MG63 (cell line): ENCODE measurements at regions not wholly inside any gene's neighbourhood (a gene's known extent, or its start where the extent isn't known, plus 50 kb on each side); places are given as distances from the start of the nearest gene placed in this dataset.
"Not testable (repeated sequence)": the region's sequence is repeated elsewhere in the genome, so short reads cannot be mapped to it uniquely, and the experiment has no call there.

ENCODE experiments used
- DNase-seq: peaks from one replicate; pipeline ENCODE4 v3.0.0-alpha.2; 2020
- H3K27me3 ChIP-seq: fragments of 250-450 bp; sonication (Bioruptor Pico); 2 replicates; pipeline ENCODE4 v1.5.1; 2020; ENCODE audit warnings: mild to moderate bottlenecking, moderate library complexity
- H3K36me3 ChIP-seq: fragments of 250-450 bp; sonication (Bioruptor Pico); 2 replicates; pipeline ENCODE4 v1.5.1; 2020; ENCODE audit warnings: mild to moderate bottlenecking, moderate library complexity
- H3K4me3 ChIP-seq: fragments of 250-450 bp; sonication (Bioruptor Pico); 2 replicates; pipeline ENCODE4 v1.5.1; 2020; ENCODE audit warnings: mild to moderate bottlenecking, moderate library complexity
- H3K9me3 ChIP-seq: fragments of 250-450 bp; sonication (Bioruptor Pico); 2 replicates; pipeline ENCODE4 v1.5.1; 2020; ENCODE audit warnings: mild to moderate bottlenecking, moderate library complexity

DNA sequence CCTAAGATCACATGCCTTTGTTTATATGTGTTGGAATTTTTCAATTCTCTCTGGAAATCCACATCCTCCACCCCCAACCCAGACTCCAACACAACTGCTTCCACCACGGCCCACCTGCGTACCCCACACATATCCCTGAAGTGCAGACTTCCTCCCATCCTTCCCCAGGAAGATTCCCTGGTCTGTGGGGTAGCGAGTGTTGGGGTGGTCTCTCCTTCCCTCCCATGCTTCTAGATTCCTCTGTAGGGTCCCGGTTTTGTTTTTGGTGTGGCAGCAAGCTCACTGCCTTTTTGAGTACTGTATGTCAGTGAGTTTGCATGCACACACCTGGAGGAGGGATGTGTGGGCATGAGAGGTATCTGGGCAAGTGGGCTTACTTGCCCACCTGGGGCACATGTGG lies 127.6 kb downstream of the MRPL14 start:
- H3K27me3 ChIP-seq: no peaks in the 10 kb centered on the region
- no peak for DNase-seq
- no peak overlapping the region for H3K4me3 ChIP-seq
- H3K36me3 ChIP-seq: no peaks in the 10 kb centered on the region
- H3K9me3 ChIP-seq: no peaks in the 10 kb centered on the region

DNA sequence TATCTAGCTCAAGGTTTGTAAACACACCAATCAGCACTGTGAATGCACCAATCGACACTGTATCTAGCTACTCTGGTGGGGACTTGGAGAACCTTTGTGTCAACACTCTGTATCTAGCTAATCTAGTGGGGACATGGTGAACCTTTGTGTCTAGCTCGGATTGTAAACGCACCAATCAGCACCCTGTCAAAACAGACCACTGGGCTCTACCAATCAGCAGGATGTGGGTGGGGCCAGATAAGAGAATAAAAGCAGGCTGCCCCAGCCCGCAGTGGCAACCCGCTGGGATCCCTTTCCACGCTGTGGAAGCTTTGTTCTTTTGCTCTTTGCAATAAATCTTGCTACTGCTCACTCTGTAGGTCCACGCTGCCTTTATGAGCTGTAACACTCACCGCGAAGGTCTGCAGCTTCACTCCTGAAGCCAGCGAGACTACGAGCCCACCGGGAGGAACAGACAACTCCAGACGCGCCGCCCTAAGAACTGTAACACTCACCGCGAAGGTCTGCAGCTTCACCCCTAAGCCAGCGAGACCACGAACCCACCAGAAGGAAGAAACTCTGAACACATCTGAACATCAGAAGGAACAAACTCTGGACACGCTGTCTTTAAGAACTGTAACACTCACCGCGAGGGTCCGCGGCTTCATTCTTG lies 128.5 kb downstream of the MRPL14 start:
- H3K27me3 ChIP-seq, H3K4me3 ChIP-seq, H3K36me3 ChIP-seq, DNase-seq, H3K9me3 ChIP-seq: not testable (repeated sequence)

DNA sequence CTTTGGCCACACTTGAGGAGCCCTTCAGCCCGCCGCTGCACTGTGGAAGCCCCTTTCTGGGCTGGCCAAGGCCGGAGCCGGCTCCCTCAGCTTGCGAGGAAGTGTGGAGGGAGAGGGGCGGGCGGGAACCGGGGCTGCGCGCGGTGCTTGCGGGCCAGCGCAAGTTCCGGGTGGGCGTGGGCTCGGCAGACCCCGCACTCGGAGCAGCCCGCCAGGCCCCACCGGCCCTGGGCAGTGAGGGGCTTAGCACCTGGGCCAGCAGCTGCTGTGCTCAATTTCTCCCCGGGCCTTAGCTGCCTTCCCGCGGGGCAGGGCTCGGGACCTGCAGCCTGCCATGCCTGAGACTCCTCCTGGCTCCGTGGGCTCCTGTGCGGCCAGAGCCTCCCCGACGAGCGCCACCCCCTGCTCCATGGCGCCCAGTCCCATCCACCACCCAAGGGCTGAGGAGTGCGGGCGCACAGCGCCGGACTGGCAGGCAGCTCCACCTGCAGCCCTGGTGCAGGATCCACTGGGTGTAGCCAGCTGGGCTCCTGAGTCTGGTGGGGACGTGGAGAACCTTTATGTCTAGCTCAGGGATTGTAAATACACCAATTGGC lies 129.2 kb downstream of the MRPL14 start:
- not testable (repeated sequence) for DNase-seq, H3K36me3 ChIP-seq, H3K27me3 ChIP-seq, H3K9me3 ChIP-seq, H3K4me3 ChIP-seq

DNA sequence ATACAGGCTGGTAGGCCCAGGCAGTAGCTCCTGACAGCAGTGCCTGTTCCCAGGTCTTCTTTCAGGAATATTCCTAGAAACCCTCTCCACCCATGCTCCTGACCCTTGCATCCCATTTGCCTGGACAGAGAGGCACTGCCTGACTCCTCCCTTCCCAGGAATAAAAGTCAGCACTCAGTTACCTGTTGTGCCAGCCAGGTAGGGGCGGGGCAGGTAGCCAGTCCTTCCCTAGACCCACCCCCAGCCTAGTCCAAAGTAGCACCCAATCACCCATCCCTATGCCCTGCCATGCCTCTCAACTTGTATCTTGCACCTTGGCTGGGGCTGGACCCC lies 129.9 kb downstream of the MRPL14 start:
- DNase-seq: no peak
- no peaks in the 10 kb centered on the region for H3K9me3 ChIP-seq
- no peaks in the 10 kb centered on the region for H3K27me3 ChIP-seq
- H3K36me3 ChIP-seq: no peaks in the 10 kb centered on the region
- no peak overlapping the region for H3K4me3 ChIP-seq

DNA sequence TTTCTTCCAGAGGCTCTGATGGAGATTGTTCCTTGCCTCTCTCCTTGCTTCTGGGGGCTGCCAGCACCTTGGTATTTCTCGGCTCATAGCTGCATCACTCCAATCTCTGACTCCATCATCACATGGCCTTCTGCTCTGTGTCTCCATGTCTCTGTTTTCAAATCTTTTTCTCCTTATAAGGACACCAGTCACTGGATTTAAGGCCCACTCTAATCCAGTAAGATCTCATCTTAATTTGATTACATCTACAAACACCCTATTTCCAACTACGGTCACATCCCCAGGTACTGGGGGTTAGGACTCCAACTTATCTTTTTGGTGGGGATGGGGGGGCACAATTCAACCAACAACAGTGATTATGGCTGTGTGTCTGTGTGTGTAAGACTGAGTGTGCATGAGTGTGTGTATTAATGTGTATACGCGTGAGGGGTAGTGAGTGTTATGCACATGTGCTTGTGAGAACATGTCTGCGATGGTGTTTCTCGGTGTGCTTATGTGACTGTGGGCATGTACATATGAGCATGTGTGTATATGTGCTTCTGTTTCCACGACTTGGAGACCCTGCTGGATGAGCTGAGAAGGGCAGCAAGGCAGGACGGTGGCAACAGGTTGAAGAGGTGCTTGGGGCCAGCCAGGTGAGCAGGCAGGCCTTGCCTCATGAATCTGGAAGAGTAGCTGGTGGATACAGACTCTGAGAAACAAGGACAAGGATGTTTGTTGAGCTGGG lies 130.5 kb downstream of the MRPL14 start:
- H3K36me3 ChIP-seq: no peaks in the 10 kb centered on the region
- DNase-seq: no peak
- no peaks in the 10 kb centered on the region for H3K27me3 ChIP-seq
- no peaks in the 10 kb centered on the region for H3K9me3 ChIP-seq
- H3K4me3 ChIP-seq: no peak overlapping the region

DNA sequence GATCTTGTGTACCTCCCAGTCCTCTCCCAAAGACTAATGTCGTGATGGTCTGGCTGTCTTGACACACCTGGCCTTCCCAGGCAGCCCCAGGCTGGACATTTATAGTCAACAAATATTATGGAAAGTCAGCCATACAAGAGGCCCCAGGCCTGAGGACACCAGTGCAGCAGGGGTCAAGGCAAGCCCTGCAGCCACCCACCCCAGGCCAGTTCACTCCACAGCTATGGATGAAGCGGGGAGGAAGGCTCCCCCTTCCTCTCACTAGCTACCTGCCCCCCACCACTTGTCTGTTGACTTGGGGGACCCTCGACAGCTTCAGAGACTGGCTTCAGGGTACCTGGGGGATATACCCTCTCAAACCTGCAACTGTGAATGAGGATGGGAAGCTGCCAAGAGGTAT lies 132.1 kb downstream of the MRPL14 start:
- Histone ChIP-seq H3K4me3 (no peak overlapping the region), H3K27me3 (no peaks in the 10 kb centered on the region), H3K9me3 (no peaks in the 10 kb centered on the region), H3K36me3 (no peaks in the 10 kb centered on the region)
- DNase-seq: no peak

DNA sequence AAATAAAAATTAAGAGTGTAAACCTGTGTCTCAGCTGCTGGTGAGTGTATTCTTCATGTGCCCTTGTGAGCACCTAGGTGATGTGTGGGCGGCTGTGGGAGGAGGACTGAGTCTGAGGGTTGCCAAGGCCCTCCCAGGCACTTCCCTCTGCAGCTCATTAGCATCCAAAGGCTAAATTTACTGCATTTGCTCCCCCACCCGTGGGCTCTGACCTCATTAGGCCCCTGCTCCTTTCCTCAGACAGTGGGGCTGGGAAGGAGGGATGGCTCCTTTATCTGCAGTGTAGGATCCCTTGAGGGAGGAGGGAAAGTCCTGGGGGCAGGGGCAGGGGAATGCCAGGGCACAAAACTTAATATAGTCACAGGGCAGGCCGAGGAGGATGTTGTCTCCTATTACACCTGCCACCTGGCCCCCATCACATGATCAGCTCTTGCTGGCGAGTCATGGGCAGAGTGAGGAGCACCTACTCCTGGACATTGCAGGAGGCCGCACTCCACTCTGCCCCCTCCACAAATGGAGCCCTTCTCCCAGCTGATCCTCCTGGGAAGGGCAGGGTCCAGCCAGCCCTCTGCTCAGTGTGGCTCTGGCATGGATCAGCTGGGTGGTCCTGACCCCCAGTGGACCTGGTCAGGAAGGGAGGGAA lies 133.2 kb downstream of the MRPL14 start:
- Histone ChIP-seq H3K9me3 (no peaks in the 10 kb centered on the region), H3K36me3 (no peaks in the 10 kb centered on the region), H3K4me3 (no peak overlapping the region), H3K27me3 (no peaks in the 10 kb centered on the region)
- DNase-seq: no peak

DNA sequence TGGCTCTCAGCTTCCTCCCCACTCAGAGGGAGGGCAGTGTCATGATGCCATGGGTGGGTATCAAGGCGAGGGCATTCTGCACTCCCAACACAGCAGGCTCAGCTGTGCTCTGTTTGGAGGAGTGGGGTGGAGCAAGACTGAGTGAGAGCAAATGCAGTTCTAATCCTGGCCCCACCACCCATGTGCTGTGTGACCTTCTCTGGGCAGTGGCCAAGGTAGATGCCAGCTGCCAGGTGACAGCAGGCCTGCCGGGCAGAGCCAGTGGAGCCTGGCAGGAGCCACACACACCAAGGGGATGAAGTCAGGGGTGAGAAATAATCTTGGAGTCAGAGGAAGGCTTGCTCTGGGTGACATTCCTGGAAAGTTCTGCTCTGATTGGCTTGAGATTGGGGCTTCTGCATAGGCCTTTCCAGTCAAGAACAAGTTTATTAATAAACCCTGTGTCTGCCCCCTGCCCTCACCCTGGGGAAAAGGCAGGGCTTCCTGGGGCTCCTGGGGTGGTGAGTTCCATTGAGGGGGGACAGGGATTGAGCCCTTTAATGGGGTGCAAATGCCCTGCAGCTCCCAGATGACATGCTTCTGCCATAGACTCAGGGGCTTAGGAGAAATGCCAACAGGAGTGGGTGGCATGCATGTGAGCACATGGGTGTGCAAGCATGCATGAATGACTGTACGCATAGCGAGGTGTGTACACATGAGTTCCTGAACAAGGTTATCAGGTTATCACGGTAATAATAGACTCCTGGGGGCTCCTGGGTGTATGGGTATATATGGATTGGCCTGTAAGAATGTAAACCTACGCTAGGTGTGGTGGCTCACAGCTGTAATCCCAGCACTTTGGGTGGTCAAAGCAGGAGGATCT lies 134.2 kb downstream of the MRPL14 start:
- DNase-seq: peak; percentile 80
- H3K9me3 ChIP-seq: no peaks in the 10 kb centered on the region
- no peaks in the 10 kb centered on the region for H3K36me3 ChIP-seq

DNA sequence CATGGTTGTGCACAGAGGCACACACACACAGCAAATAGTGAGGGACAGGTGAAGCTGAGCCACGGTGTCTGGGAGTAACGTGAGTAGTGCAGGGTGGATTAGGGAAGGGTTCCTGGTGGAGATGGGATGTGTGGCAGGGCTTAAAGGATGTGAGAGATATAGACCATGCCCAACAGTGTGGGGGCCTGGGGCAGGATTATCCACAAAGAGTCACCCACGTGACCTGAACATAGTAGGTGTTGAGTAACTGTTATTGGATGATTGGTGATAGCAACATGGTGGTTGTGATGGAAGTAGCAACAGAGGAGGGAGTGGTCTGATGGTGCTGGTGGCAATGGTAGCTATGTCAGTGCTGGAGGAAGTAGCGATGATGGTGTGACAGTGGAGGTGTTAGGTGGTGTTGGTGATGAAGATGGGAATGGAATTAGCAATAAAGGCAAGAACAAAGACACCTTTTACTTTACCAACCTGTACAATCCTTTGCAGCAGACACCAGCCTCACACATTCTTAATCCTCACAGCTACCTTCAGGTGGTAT lies 135.1 kb downstream of the MRPL14 start:
- Histone ChIP-seq H3K9me3 (no peaks in the 10 kb centered on the region), H3K4me3 (no peak overlapping the region), H3K36me3 (no peaks in the 10 kb centered on the region), H3K27me3 (no peaks in the 10 kb centered on the region)
- no peak for DNase-seq

More for the DNA sequence above, 134.2 kb downstream of the MRPL14 start:
- no peaks in the 10 kb centered on the region for H3K27me3 ChIP-seq
- H3K4me3 ChIP-seq: no peak overlapping the region

DNA sequence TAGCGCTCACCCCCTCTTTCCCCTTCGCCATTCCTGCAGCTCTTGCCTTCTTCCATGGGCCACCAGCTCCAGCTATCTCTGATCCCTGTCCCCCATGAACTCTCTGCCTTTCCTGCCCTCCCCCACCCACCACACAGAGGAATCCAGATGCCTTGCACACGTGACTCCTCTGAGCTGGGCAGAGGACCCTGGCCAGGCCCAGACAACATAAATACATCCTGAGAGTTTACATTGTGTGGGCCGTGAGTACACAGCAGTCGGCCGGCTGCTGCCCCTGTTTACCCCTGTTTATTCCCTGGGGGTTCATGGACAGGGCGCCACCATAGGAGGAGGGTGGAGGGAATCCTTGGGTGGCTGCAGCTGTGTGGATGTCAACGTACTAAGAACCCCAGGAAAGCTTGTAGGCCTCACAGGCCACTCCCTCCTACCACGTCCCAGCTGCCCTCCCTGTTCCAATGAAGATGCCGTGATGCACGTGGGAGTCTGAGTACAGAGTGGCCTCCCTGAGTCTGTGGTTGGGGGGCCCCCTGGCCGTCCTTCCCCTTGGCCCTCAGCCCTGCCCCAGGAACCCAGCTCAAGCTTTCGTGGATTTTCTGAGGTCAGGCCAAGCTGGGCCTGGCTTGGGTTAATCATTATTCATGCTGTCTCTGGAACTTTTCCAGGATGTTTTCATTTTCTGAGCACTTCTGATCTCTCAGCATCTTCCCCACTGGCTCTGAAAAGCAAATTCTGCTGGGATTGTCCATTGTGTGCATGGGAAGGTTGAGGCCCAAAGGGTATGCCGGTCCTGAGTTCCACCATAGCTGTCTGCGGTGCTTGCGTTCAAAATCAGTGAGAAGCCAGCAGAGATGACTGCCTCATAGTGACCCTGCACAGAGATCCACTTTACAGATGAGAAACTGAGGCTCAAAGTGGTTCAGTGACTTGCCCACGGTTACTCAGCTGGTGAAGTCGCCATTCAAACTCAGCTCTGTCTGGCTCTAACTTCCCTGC lies 136.3 kb downstream of the MRPL14 start:
- no peak overlapping the region for H3K4me3 ChIP-seq
- DNase-seq: peak; percentile 75
- H3K36me3 ChIP-seq: no peaks in the 10 kb centered on the region
- no peaks in the 10 kb centered on the region for H3K9me3 ChIP-seq
- H3K27me3 ChIP-seq: no peaks in the 10 kb centered on the region

DNA sequence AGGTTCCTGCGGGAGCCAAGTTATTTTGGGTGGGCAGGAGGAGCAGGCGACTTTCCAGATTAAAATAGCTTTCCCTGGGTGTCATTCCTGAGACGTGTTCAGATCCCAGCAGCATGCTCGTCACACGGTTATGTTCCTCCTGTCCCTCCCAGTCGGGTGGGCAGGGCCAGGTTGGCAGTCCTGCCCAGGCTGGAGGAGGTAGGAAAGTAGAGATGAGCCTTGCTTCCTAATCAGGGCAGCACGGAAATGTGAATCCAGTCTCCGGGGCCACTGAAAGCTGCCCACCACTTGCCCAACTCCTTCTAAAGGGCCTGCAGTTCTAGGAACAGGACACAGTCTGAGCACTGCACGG lies 137.0 kb downstream of the MRPL14 start:
- Histone ChIP-seq H3K9me3 (no peaks in the 10 kb centered on the region), H3K36me3 (no peaks in the 10 kb centered on the region), H3K27me3 (no peaks in the 10 kb centered on the region), H3K4me3 (no peak overlapping the region)
- DNase-seq: peak; percentile 74

DNA sequence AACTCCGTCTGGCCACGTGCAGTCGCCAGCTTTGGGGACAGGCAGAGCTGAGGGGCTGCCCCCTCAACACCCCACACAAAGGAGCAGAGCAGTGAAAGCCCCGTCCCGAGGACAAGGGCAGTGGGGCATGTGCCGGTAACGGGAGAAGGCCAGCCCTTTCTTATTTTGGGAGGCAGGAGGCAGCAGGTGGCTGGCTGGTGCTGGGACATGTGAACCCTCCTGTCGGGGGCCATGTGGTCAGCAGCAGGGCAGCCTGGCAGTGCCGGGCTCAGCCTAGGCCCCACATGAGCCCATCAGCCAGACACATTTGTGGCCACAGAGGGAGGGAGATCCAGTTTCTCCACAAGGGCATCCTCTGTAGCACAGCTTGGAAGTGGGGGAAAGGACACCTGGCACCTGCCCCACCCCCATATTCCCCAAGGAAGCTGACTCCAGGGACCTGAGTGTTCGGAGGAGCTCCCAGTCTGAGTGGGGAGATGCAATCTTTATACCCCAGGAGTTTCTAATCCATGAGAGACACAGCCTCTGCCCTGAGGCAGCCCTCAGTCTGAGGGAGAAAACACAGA lies 137.6 kb downstream of the MRPL14 start:
- Histone ChIP-seq H3K36me3 (no peaks in the 10 kb centered on the region), H3K27me3 (no peaks in the 10 kb centered on the region), H3K9me3 (no peaks in the 10 kb centered on the region), H3K4me3 (no peak overlapping the region)
- no peak for DNase-seq

DNA sequence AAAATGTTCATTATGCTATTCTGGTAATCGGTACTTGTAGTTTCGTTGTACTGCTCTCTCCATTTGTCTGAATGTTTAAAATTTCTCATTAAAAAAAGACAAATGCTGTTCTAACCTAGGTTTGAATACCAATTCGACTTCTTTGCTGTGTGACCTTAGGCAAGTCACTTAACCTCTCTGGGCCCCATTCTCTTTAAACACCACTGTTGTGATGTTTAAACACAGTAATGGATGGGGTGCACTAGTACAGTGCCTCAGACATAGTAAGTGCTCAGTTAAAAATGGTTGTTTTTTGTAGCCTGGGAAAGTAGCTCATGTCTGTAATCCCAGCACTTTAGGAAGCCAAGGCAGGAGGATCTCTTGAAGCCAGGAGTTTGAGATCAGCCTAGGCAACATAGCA lies 138.5 kb downstream of the MRPL14 start:
- no peaks in the 10 kb centered on the region for H3K36me3 ChIP-seq
- no peak overlapping the region for H3K4me3 ChIP-seq
- H3K9me3 ChIP-seq: no peaks in the 10 kb centered on the region
- H3K27me3 ChIP-seq: no peaks in the 10 kb centered on the region
- DNase-seq: no peak

DNA sequence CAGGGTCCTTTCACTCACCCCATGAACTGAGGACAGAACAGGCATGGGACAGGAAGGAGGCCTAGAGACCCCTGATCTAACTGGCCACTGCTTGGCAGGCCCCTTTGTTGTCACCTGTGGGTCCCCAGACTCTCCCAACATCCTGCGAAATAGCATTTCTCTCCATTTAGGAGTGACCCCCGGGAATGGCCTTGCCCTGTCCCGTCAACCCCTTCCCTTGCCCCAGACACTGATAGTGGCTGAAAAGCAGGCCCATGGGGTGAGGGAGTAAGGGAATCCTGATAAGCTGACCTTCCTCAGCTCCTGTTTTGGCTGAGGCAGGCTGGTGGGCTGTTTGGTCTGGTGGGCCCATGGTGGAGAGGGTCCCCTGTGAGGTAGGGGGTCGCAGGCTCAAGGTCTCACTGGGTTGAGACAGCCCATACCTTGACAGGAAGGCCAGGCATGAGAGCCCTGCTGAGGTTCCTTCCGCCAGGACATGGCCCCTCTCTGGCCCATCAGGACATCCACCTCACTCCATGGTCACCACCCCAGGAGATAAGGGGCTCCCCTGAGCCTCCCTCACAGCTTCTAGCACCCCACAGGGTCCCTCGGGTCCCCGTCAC lies 139.3 kb downstream of the MRPL14 start:
- H3K9me3 ChIP-seq: no peaks in the 10 kb centered on the region
- no peak for DNase-seq
- H3K27me3 ChIP-seq: no peaks in the 10 kb centered on the region
- no peaks in the 10 kb centered on the region for H3K36me3 ChIP-seq
- no peak overlapping the region for H3K4me3 ChIP-seq

DNA sequence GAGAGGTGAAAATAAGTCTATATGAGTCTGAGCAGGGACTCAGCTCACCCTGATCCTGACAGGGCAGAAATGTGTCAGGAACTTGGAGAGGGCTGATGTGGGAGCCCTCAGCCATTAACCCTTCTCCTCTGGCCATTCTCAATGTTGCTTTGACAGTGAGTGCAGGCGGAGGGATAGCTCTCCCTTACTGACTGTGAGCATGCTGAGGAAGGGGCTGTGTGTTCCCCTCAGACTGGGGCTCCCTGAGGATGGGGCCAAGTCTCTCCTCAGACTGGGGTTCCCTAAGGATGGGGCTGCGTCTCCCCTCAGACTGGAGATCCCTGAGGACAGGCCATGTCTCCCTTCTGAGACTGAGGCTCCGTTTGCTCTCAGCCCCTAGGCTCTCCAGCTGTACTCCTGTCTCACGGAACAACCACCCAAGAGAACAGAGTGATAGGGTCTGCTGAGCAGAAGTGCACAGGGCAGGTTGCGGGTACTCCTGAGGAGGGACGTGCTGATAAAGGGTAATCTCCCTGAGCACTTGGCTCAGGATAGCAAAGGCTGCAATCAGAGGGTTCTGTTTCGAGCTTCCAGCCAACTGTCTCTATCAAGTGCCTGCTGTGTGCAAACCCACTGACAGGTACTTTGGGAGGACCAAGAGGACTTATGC lies 141.0 kb downstream of the MRPL14 start:
- DNase-seq: no peak
- H3K4me3 ChIP-seq: no peak overlapping the region
- H3K27me3 ChIP-seq: no peaks in the 10 kb centered on the region
- no peaks in the 10 kb centered on the region for H3K36me3 ChIP-seq
- H3K9me3 ChIP-seq: no peaks in the 10 kb centered on the region
